IPS-18a (cell line): ENCODE measurements at regions not wholly inside any gene's neighbourhood (a gene's known extent, or its start where the extent isn't known, plus 50 kb on each side); places are given as distances from the start of the nearest gene placed in this dataset.

Experiments
- H3K27ac ChIP-seq: one replicate; pipeline ENCODE4 v1.5.1; 2013; ENCODE audit warnings: low read length
- H3K27me3 ChIP-seq: one replicate; pipeline ENCODE4 v1.6.1; 2013; ENCODE audit warnings: mild to moderate bottlenecking, low read length; ENCODE audit not compliant: control insufficient read depth, insufficient read depth
- H3K36me3 ChIP-seq: one replicate; pipeline ENCODE4 v1.6.1; 2013; ENCODE audit warnings: low read depth, low read length; ENCODE audit not compliant: control insufficient read depth
- H3K4me1 ChIP-seq: one replicate; pipeline ENCODE4 v1.6.1; 2013; ENCODE audit warnings: low read depth, low read length; ENCODE audit not compliant: control insufficient read depth
- H3K4me3 ChIP-seq: one replicate; pipeline ENCODE4 v1.5.1; 2013; ENCODE audit warnings: low read length
- H3K9ac ChIP-seq: one replicate; pipeline ENCODE4 v1.6.1; 2013; ENCODE audit warnings: mild to moderate bottlenecking, low read length, moderate library complexity
- H3K9me3 ChIP-seq: one replicate; pipeline ENCODE4 v1.6.1; 2013; ENCODE audit warnings: low read depth, low read length; ENCODE audit not compliant: control insufficient read depth

- no peak overlapping the region for H3K9ac ChIP-seq
- H3K4me1 ChIP-seq, result no peaks in the 10 kb centered on the region
- H3K36me3 ChIP-seq, result no peaks in the 10 kb centered on the region
- no peak overlapping the region for H3K4me3 ChIP-seq
- H3K27ac ChIP-seq, result no peak overlapping the region
- no peaks in the 10 kb centered on the region for H3K9me3 ChIP-seq
- no peaks in the 10 kb centered on the region for H3K27me3 ChIP-seq
These were observed 183.8 kb upstream of the MCTP2 start for GRCh38 chr15:94047566-94047965.

DNA sequence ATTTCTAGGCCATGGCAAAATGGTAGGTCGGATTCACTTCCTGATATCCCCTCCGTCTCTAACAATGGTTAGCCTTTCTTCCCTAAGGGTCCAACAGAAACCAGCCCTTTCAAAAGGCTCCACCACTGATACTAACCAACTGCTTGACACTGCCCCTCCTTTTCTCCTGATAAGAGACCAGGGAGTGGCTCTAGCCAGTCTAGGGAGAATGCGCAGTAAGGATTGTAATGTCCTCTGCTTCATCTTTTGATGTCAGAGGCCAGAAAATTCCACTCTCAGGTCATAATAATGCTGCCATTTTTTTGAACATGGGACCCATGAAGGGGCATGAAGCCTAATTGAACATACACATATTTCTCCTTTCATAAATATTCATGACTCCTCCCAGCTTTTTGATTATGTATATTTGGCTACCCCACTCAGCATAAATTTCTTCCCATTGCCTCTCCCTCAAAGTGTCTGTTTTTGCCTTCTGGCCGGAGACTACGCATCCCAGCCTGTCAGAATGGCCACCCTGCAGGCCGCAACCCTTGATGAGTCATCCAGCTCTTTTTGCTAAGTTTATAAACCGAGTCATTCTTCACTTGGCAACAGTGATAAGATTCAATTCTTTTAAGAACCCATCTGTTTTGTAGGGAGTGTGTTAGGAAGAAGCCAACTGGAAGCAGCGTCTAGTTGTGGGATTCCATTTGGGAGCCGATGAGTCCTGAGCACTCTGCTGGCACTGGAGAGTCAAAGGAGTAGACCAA lies 189.0 kb upstream of the MCTP2 start:
- Histone ChIP-seq H3K9me3 (no peaks in the 10 kb centered on the region), H3K4me1 (no peaks in the 10 kb centered on the region), H3K36me3 (no peaks in the 10 kb centered on the region), H3K27ac (no peak overlapping the region), H3K9ac (no peak overlapping the region), H3K4me3 (no peak overlapping the region), H3K27me3 (no peaks in the 10 kb centered on the region)

GRCh38 chr15:94041746-94042145 lies 189.6 kb upstream of the MCTP2 start:
- H3K4me3 ChIP-seq, result no peak overlapping the region
- H3K36me3 ChIP-seq, result no peaks in the 10 kb centered on the region
- no peak overlapping the region for H3K27ac ChIP-seq
- H3K27me3 ChIP-seq, result no peaks in the 10 kb centered on the region
- H3K9me3 ChIP-seq, result no peaks in the 10 kb centered on the region
- no peak overlapping the region for H3K9ac ChIP-seq
- H3K4me1 ChIP-seq, result no peaks in the 10 kb centered on the region

DNA sequence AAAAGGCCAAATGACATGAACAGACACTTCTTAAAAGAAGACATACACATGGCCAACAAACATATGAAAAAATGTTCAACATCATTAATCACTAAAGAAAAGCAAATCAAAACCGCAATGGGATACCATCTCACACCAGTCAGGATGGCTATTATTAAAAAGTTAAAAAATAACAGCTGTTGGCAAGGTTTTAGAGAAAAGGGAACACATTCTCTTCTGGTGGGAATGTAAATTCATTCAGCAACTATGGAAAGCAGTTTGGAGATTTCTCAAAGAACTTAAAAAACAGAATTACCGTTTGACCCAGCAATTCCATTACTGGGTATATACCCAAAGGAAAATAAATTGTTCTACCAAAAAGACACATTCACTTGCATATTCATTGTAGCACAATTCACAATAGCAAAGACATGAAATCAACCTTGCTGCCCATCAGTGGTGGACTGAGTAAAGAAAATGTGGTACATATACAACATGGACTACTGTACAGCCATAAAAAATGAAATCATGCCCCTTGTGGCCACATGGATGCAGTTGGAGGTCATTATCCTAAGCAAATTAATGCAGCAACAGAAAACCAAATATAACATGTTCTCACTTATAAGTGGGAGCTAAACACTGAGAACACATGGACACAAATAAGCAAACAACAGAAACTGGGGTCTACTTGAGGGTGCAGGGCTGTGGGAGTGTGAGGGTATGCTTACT lies 190.7 kb upstream of the MCTP2 start:
- H3K9me3 ChIP-seq, result no peaks in the 10 kb centered on the region
- no peak overlapping the region for H3K9ac ChIP-seq
- no peaks in the 10 kb centered on the region for H3K36me3 ChIP-seq
- no peaks in the 10 kb centered on the region for H3K4me1 ChIP-seq
- H3K4me3 ChIP-seq, result no peak overlapping the region
- H3K27ac ChIP-seq, result no peak overlapping the region
- H3K27me3 ChIP-seq, result no peaks in the 10 kb centered on the region

DNA sequence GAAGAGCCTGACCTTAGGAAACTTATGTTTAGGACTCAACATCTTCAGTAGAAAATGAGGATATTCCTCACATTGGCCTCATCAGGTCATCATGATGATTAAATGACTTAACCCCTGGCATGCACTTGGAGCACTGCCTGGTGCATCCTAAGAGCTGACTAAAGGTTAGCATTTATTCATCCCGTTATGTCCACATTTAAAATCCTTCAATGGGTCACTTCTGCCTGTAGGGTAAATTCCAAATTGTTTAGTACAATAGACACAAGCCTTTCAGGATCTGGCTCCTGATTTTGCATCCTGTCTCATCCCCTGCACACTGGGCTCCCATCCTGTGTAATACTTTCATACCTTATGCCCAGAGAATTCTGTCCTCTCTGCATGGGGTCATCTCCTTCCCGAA lies 195.2 kb upstream of the MCTP2 start:
- no peak overlapping the region for H3K9ac ChIP-seq
- H3K4me3 ChIP-seq, result no peak overlapping the region
- no peaks in the 10 kb centered on the region for H3K9me3 ChIP-seq
- H3K4me1 ChIP-seq, result no peaks in the 10 kb centered on the region
- no peaks in the 10 kb centered on the region for H3K27me3 ChIP-seq
- H3K36me3 ChIP-seq, result no peaks in the 10 kb centered on the region
- no peak overlapping the region for H3K27ac ChIP-seq

- Histone ChIP-seq H3K9ac (no peak overlapping the region), H3K36me3 (no peaks in the 10 kb centered on the region), H3K4me1 (no peaks in the 10 kb centered on the region), H3K27ac (no peak overlapping the region), H3K9me3 (no peaks in the 10 kb centered on the region), H3K27me3 (no peaks in the 10 kb centered on the region), H3K4me3 (no peak overlapping the region)
These were observed 197.7 kb upstream of the MCTP2 start for GRCh38 chr15:94033683-94034020.

DNA sequence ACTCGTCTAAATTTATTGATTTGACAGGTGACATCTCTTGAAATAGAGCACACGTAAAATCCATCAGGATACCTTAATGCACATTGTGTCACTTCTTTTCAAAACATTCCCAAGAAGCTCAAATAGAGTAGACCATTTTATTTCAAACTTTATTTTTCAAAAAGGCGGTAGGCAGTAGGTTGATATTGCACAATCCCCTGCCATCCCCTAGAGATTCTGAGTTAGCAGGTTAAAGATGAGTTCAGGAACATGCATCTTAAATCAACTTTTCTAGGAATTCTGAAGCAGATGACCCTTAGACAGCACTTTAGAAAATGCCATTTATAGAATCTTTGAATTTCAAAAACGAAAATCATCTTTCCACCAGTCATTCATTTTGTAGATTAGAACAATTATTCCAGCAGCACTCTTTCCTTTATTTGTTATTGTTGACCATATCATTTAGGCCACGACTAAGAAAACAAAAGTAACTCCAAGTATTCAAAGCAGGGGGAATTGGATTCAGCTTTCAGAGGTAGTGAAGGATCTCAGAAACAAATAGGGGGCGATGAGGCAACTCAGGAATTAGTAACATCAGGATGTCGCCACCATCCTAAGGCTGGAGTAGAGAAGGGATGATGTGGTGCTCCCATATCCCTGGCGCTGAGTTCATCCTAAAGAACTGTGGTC lies 198.2 kb upstream of the MCTP2 start:
- Histone ChIP-seq H3K4me1 (no peaks in the 10 kb centered on the region), H3K27ac (no peak overlapping the region), H3K27me3 (no peaks in the 10 kb centered on the region), H3K9ac (no peak overlapping the region), H3K36me3 (no peaks in the 10 kb centered on the region), H3K4me3 (no peak overlapping the region), H3K9me3 (no peaks in the 10 kb centered on the region)

DNA sequence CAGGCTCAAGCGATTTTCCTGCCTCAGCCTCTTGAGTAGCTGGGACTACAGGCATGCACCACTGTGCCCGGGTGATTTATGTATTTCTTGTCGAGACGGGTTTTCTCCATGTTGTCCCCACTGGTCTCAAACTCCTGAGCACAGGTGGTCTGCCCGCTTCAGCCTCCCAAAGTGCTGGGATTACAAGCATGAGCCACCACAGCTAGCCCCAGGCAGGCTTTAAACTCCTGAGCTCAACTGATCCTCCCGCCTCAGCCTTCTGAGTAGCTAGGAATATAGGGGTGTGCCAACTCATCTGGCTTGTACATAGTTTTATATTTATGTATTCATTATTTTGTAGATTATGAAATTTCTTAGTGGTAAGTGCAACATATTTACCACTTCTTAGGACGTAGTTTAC lies 198.8 kb upstream of the MCTP2 start:
- Histone ChIP-seq H3K9ac (no peak overlapping the region), H3K27ac (no peak overlapping the region), H3K36me3 (no peaks in the 10 kb centered on the region), H3K9me3 (no peaks in the 10 kb centered on the region), H3K4me1 (no peaks in the 10 kb centered on the region), H3K27me3 (no peaks in the 10 kb centered on the region), H3K4me3 (no peak overlapping the region)

DNA sequence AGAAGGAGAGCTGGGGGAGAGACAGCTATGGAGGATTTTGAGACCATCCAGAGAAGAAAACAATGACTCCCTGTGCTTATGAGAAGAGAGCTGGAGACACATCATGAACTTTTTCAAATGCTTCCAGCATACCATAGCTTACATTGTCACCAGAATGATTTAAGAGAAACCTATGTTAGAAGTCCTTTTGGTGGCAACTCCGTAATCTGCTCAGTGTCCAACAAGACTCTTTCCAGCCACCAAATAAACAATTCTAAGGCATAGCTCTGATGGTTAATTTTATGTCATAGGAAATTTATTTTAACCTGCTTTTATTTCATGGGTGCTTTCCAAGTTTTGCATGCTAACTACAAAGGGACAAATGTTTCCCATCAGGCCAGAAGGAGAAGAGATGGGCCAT lies 200.3 kb upstream of the MCTP2 start:
- Histone ChIP-seq H3K4me1 (no peaks in the 10 kb centered on the region), H3K9ac (no peak overlapping the region), H3K27ac (no peak overlapping the region), H3K4me3 (no peak overlapping the region), H3K36me3 (no peaks in the 10 kb centered on the region), H3K27me3 (no peaks in the 10 kb centered on the region), H3K9me3 (no peaks in the 10 kb centered on the region)

GRCh38 chr15:94029495-94029894 lies 201.9 kb upstream of the MCTP2 start:
- Histone ChIP-seq H3K27ac (no peak overlapping the region), H3K4me1 (no peaks in the 10 kb centered on the region), H3K4me3 (no peak overlapping the region)

DNA sequence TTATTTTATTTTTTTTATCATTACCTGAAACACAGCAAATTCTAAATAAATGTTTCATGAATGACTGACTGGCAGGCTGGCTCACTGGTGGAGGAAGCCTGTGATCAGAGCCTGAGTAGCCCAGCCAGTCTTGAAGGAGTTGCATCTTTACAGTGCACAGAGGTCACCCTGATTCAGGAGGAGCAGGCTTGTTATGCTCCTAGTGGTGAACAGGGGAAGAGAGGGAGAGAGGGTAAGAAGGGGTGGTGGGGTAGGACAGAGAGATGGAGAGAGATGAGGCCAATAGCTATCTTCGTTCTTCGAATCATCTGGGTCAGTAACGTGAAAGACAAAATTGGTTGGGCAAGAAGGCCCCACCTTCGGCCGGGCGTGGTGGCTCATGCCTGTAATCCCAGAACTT lies 202.6 kb upstream of the MCTP2 start:
- H3K36me3 ChIP-seq, result no peaks in the 10 kb centered on the region
- H3K4me3 ChIP-seq, result no peak overlapping the region
- H3K27ac ChIP-seq, result no peak overlapping the region
- H3K4me1 ChIP-seq, result no peaks in the 10 kb centered on the region
- no peak overlapping the region for H3K9ac ChIP-seq
- H3K27me3 ChIP-seq, result no peaks in the 10 kb centered on the region
- H3K9me3 ChIP-seq, result no peaks in the 10 kb centered on the region

More at GRCh38 chr15:94029495-94029894, 201.9 kb upstream of the MCTP2 start:
- no peak overlapping the region for H3K9ac ChIP-seq
- H3K9me3 ChIP-seq, result no peaks in the 10 kb centered on the region
- no peaks in the 10 kb centered on the region for H3K27me3 ChIP-seq
- H3K36me3 ChIP-seq, result no peaks in the 10 kb centered on the region
